Astrocyte (in vitro differentiated cells and primary cell): ENCODE measurements at regions not wholly inside any gene's neighbourhood (a gene's known extent, or its start where the extent isn't known, plus 50 kb on each side); places are given as distances from the start of the nearest gene placed in this dataset.

Experiments used
- DNase-seq: peaks from one replicate; pipeline ENCODE4 v3.0.0-alpha.2; 2010; ENCODE audit warnings: low read depth
- FAIRE-seq: peaks from 2 replicates; lab custom pipeline; 2011; peaks lifted over from hg19 to GRCh38; lab: Jason Lieb, UNC
- H2AFZ ChIP-seq: 2 replicates; pipeline ENCODE4 v1.6.0; 2012; ENCODE audit warnings: low read depth, low read length, inconsistent platforms
- H3K27ac ChIP-seq: 2 replicates; pipeline ENCODE4 v1.5.1; 2011; ENCODE audit warnings: low read depth, low read length, inconsistent platforms
- H3K27me3 ChIP-seq: 2 replicates; pipeline ENCODE4 v1.6.0; 2011; ENCODE audit warnings: low read length, inconsistent platforms; ENCODE audit not compliant: insufficient read depth
- H3K36me3 ChIP-seq: 2 replicates; pipeline ENCODE4 v1.5.1; 2011; ENCODE audit warnings: low read length, inconsistent platforms; ENCODE audit not compliant: insufficient read depth
- H3K4me1 ChIP-seq: 2 replicates; pipeline ENCODE4 v1.5.1; 2011; ENCODE audit warnings: low read length, inconsistent platforms; ENCODE audit not compliant: insufficient read depth
- H3K4me2 ChIP-seq: 2 replicates; pipeline ENCODE4 v1.6.0; 2012; ENCODE audit warnings: low read length, inconsistent platforms
- H3K4me3 ChIP-seq: 2 replicates; pipeline ENCODE4 v1.5.1; 2011; ENCODE audit warnings: low read depth, mild to moderate bottlenecking, low read length, inconsistent platforms; ENCODE audit not compliant: insufficient read depth
- H3K79me2 ChIP-seq: 2 replicates; pipeline ENCODE4 v1.6.0; 2012; ENCODE audit warnings: mild to moderate bottlenecking, low read length, inconsistent platforms; ENCODE audit not compliant: insufficient read depth
- H3K9ac ChIP-seq: 2 replicates; pipeline ENCODE4 v1.6.0; 2012; ENCODE audit warnings: mild to moderate bottlenecking, low read length, inconsistent platforms
- H3K9me3 ChIP-seq: 2 replicates; pipeline ENCODE4 v1.5.1; 2012; ENCODE audit warnings: low read depth, mild to moderate bottlenecking, low read length, inconsistent platforms; ENCODE audit not compliant: insufficient read depth
- H4K20me1 ChIP-seq: 2 replicates; pipeline ENCODE4 v1.6.0; 2012; ENCODE audit warnings: low read length, inconsistent platforms; ENCODE audit not compliant: insufficient read depth
- H3K27ac Mint-ChIP-seq: one replicate; pipeline ENCODE4 v1.8.0; 2021; ENCODE audit warnings: mild to moderate bottlenecking, mixed read lengths; ENCODE audit not compliant: unreplicated experiment
- H3K27me3 Mint-ChIP-seq: one replicate; pipeline ENCODE4 v1.8.0; 2021; ENCODE audit warnings: low read depth, mixed read lengths; ENCODE audit not compliant: unreplicated experiment
- H3K36me3 Mint-ChIP-seq: one replicate; pipeline ENCODE4 v1.8.0; 2021; ENCODE audit warnings: low read depth, mixed read lengths; ENCODE audit not compliant: unreplicated experiment
- H3K4me1 Mint-ChIP-seq: one replicate; pipeline ENCODE4 v1.8.0; 2021; ENCODE audit warnings: low read depth, mixed read lengths; ENCODE audit not compliant: unreplicated experiment
- H3K4me3 Mint-ChIP-seq: one replicate; pipeline ENCODE4 v1.8.0; 2021; ENCODE audit warnings: mild to moderate bottlenecking, moderate library complexity, mixed read lengths; ENCODE audit not compliant: unreplicated experiment
- H3K9me3 Mint-ChIP-seq: one replicate; pipeline ENCODE4 v1.8.0; 2021; ENCODE audit warnings: mild to moderate bottlenecking, mixed read lengths; ENCODE audit not compliant: unreplicated experiment
- CTCF ChIP-seq: IDR thresholded peaks from 2 replicates; pipeline ENCODE4 v1.5.1; 2011; ENCODE audit warnings: low read depth, mild to moderate bottlenecking, inconsistent platforms, low read length, moderate library complexity; ENCODE audit not compliant: insufficient read depth
- EZH2 ChIP-seq: IDR thresholded peaks from 2 replicates; pipeline ENCODE4 v1.6.1; 2012; ENCODE audit warnings: mild to moderate bottlenecking, low read length, inconsistent platforms; ENCODE audit not compliant: insufficient read depth

GRCh38 chr22:48888466-48889208 is 939.0 kb downstream of the BRD1 start:
- Histone ChIP-seq H3K27ac (no peak overlapping the region), H3K9me3 (peaks cover 8% of the 10 kb centered on the region), H3K4me2 (no peak overlapping the region), H3K9ac (no peak overlapping the region), H3K4me3 (no peak overlapping the region), H3K36me3 (no peaks in the 10 kb centered on the region), H3K4me1 (no peaks in the 10 kb centered on the region), H4K20me1 (no peaks in the 10 kb centered on the region), H3K27me3 (no peaks in the 10 kb centered on the region), H2AFZ (no peak overlapping the region), H3K79me2 (no peaks in the 10 kb centered on the region)
- no peak for DNase-seq
- H3K27ac Mint-ChIP-seq, result no peak overlapping the region
- no peak for FAIRE-seq
- H3K36me3 Mint-ChIP-seq, result no peaks in the 10 kb centered on the region
- peaks cover 40% of the 10 kb centered on the region for H3K27me3 Mint-ChIP-seq
- H3K4me1 Mint-ChIP-seq, result no peaks in the 10 kb centered on the region
- TF ChIP-seq EZH2, result no peak
- no peak for TF ChIP-seq CTCF
- no peaks in the 10 kb centered on the region for H3K9me3 Mint-ChIP-seq
- H3K4me3 Mint-ChIP-seq, result no peak overlapping the region

GRCh38 chr22:48887394-48888332 is 940.0 kb downstream of the BRD1 start:
- DNase-seq (no peak), FAIRE-seq (no peak)
- no peaks in the 10 kb centered on the region for H3K27me3 ChIP-seq
- H4K20me1 ChIP-seq, result no peaks in the 10 kb centered on the region
- no peak overlapping the region for H3K4me2 ChIP-seq
- Mint-ChIP-seq H3K27ac (no peak overlapping the region), H3K36me3 (no peaks in the 10 kb centered on the region), H3K9me3 (no peaks in the 10 kb centered on the region), H3K4me3 (no peak overlapping the region), H3K27me3 (peaks cover 35% of the 10 kb centered on the region), H3K4me1 (no peaks in the 10 kb centered on the region)
- no peak overlapping the region for H3K9ac ChIP-seq
- H2AFZ ChIP-seq, result no peak overlapping the region
- TF ChIP-seq EZH2 (no peak), CTCF (no peak)
- no peak overlapping the region for H3K27ac ChIP-seq
- no peaks in the 10 kb centered on the region for H3K79me2 ChIP-seq
- no peaks in the 10 kb centered on the region for H3K36me3 ChIP-seq
- H3K9me3 ChIP-seq, result peaks cover 8% of the 10 kb centered on the region
- no peak overlapping the region for H3K4me3 ChIP-seq
- no peaks in the 10 kb centered on the region for H3K4me1 ChIP-seq
